Esophagus (tissue), 2 donors: ENCODE measurements at regions not wholly inside any gene's neighbourhood (a gene's known extent, or its start where the extent isn't known, plus 50 kb on each side); places are given as distances from the start of the nearest gene placed in this dataset.

Experiments
- H3K27ac ChIP-seq, 2 donors: one replicate each; pipeline ENCODE4 v1.5.1; 2013; ENCODE audit warnings: low read depth in 2 of 2, mild to moderate bottlenecking in 2 of 2, inconsistent platforms in 1 of 2, low read length in 1 of 2, moderate library complexity in 1 of 2
- H3K27me3 ChIP-seq, 2 donors: one replicate each; pipeline ENCODE4 v1.6.1; 2013; ENCODE audit warnings: low read length in 2 of 2, control low read depth in 1 of 2, mild to moderate bottlenecking in 1 of 2; ENCODE audit not compliant: insufficient read depth in 2 of 2, control insufficient read depth in 1 of 2
- H3K36me3 ChIP-seq, 2 donors: one replicate each; pipeline ENCODE4 v1.6.1; 2013; ENCODE audit warnings: low read length in 1 of 2; ENCODE audit not compliant: control insufficient read depth in 2 of 2, insufficient read depth in 2 of 2
- H3K4me1 ChIP-seq, 2 donors: one replicate each; pipeline ENCODE4 v1.6.1; 2013; ENCODE audit warnings: low read length in 1 of 2; ENCODE audit not compliant: control insufficient read depth in 2 of 2, insufficient read depth in 2 of 2
- H3K4me3 ChIP-seq, 2 donors: one replicate each; pipeline ENCODE4 v1.5.1; 2013; ENCODE audit warnings: low read length in 2 of 2, mild to moderate bottlenecking in 2 of 2, low read depth in 1 of 2, moderate library complexity in 1 of 2
- H3K9me3 ChIP-seq, 2 donors: one replicate each; pipeline ENCODE4 v1.6.1; 2013; ENCODE audit warnings: mild to moderate bottlenecking in 2 of 2, low read depth in 1 of 2, low read length in 1 of 2, moderate library complexity in 1 of 2; ENCODE audit not compliant: control insufficient read depth in 2 of 2, insufficient read depth in 1 of 2
- WGBS, 2 donors: extraction: QIAGEN DNeasy Blood & Tissue Kit; methylation state at CpG; one replicate each; pipeline ENCODE4 v1.1.7; 2013; 5-methylcytosine and 5-hydroxymethylcytosine counted together
- donor health status: healthy with polysubstance abuse.
- donor health status: Bipolar disorder and iron deficiency.

DNA sequence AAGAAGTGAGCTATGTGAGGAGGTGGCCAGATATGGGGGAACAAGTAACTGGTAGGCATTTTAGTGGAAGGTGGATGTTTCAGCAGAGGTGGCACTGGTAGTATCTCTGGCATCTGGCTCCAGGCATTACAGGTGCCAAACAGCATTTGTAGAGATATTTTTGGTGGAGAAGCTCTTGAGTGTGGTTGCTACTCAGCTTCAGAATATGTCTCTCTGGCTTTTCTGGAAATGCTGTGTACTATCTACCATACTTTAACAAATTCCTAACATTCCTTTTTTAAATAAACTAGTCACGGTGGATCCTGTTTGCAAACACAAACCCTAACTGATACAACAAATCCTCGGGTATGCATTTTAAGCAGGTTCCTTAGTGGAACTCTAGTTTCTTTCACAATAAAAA lies 128.0 kb downstream of the BARX2 start:
- Histone ChIP-seq H3K36me3 (no peaks in the 10 kb centered on the region), H3K27ac (no peak overlapping the region), H3K9me3 (no peaks in the 10 kb centered on the region), H3K27me3 (no peaks in the 10 kb centered on the region), H3K4me1 (peaks cover 0 to 2% of the 10 kb centered on the region in 2 donors), H3K4me3 (no peak overlapping the region)
- 44 to 45% methylated on average over 2 of the region's 2 CpGs for WGBS, 2 donors

DNA sequence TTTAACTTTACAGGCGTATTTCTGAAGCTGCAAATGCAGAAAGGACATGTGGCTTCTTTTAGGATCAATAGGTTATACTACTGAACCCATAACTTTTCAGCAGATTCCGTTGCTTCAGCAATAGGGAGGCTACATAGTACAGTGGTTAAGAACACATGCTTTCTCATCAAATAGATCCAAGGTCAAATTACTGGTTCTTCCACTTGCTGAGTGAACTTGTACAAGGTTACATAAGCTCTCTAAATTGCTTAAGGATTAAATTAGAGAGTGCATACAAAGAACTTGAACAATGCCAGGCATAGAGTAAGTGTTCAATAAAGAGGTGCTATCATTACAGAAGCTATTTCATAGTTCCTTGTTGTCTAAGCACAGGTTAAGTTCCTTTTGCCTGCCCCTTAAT lies 129.6 kb downstream of the BARX2 start:
- 51% methylated on average over 2 of the region's 2 CpGs for WGBS, 2 donors
- Histone ChIP-seq H3K4me3 (no peak overlapping the region), H3K9me3 (no peaks in the 10 kb centered on the region), H3K36me3 (no peaks in the 10 kb centered on the region), H3K27me3 (no peaks in the 10 kb centered on the region), H3K27ac (no peak overlapping the region), H3K4me1 (peaks cover 0 to 2% of the 10 kb centered on the region in 2 donors)

DNA sequence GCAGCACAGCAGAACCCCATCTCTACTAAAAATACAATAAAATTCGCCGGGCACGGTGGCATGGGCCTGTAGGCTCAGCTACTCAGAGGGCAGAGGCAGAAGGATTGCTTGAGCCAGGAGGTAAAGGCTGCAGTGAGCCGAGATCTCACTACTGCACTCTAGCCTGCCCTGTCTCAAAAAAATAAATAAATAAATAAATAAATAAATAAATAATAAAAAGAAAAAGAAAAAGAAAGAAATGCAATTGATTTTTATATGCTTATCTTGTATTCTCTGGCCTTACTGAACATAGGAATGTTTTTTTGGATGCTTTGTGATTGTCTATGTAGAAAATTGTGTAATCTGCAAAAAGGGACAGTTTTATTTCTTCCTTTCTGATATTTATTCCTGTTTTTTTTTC lies 132.5 kb downstream of the BARX2 start:
- WGBS, 2 donors = 92 to 93% methylated on average over 4 of the region's 4 CpGs
- no peak overlapping the region for H3K27ac ChIP-seq
- no peaks in the 10 kb centered on the region for H3K36me3 ChIP-seq
- H3K27me3 ChIP-seq = no peaks in the 10 kb centered on the region
- no peak overlapping the region for H3K4me3 ChIP-seq
- H3K9me3 ChIP-seq = no peaks in the 10 kb centered on the region
- H3K4me1 ChIP-seq = peaks cover 0 to 2% of the 10 kb centered on the region in 2 donors

DNA sequence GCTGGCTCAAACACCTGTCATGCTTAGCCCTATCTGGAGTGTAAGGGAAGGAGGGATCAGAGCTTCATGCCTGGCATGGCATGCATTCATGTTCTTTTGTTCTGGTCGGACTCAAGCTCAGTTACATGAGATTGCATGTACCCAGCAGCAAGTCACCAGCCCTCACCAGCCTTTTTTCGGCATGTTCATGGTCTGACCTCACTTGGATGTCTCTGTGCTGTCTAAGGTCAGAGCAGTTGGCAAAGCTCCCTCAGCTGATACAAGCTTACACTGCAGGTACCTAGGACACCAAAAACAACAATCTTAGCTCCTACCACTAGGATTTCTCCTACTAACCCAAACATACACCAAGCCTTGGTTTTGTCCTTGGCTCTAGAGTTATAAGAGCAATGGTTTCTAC lies 152.6 kb downstream of the BARX2 start:
- no peaks in the 10 kb centered on the region for H3K27me3 ChIP-seq
- H3K36me3 ChIP-seq = no peaks in the 10 kb centered on the region
- H3K27ac ChIP-seq = no peak overlapping the region
- H3K4me3 ChIP-seq = no peak overlapping the region
- 75 to 83% methylated on average over 2 of the region's 2 CpGs for WGBS, 2 donors
- peaks cover 0 to 6% of the 10 kb centered on the region in 2 donors for H3K4me1 ChIP-seq
- H3K9me3 ChIP-seq = no peaks in the 10 kb centered on the region

DNA sequence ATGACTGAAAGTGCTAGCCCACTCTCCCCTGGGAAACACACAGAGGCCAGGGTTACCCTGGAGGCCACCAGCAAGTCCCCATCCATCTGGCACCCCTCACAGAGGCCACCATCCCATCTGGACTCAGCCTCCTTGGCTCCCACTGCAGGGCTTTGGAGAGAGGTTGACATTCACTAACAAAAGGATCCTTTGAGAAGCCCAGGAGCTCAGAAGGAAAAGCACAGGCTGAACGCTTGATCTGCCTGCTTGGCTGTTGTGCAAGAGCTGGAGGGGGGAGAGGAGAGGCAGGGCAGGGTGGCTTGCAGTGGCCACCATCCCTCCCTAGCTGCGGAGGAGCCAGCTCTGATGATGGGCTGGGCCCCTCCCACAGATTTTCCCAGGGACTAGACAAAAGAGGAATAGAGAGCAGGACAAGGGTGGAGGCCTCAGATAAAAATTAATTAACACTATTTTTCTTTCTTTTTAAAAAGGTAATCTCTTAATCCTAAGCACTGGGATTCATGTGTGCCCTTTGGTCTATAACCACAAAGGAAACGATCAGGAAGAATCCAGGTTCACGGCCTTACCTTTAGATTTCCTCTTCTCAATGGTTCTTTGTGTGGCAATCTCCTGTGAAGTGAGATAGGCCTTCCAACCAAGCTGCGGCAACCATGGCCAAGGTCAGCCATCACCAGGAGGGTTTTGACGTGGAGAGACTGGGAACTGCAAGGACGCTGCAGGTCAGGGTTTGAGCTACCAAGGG lies 154.7 kb downstream of the BARX2 start:
- 45 to 61% methylated on average over 7 of the region's 7 CpGs for WGBS, 2 donors
- Histone ChIP-seq H3K4me3 (no peak overlapping the region), H3K9me3 (no peaks in the 10 kb centered on the region), H3K4me1 (peaks cover 0 to 6% of the 10 kb centered on the region in 2 donors), H3K27me3 (no peaks in the 10 kb centered on the region), H3K27ac (no peak overlapping the region), H3K36me3 (no peaks in the 10 kb centered on the region)

DNA sequence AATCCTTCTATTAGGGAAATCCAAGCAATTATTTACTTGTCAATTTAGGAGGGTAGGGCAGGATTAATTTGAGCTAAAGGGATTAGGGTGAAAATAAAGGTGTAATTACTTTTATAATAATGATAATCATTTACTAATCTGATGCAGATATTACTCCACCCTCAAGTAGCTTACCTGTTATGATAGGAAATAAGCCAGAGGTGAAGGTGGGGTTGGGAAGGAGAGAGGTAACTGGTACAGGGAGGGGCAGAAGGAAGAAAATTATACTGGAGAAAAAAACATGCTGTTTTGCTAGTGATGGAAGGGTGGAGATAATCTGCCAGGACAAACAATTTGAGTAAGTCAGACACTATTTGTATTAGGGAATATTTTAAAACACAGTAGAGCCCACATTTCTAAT lies 157.7 kb downstream of the BARX2 start:
- Histone ChIP-seq H3K27ac (no peak overlapping the region), H3K9me3 (no peaks in the 10 kb centered on the region), H3K36me3 (no peaks in the 10 kb centered on the region), H3K4me3 (no peak overlapping the region), H3K4me1 (peaks cover 0 to 6% of the 10 kb centered on the region in 2 donors), H3K27me3 (no peaks in the 10 kb centered on the region)

DNA sequence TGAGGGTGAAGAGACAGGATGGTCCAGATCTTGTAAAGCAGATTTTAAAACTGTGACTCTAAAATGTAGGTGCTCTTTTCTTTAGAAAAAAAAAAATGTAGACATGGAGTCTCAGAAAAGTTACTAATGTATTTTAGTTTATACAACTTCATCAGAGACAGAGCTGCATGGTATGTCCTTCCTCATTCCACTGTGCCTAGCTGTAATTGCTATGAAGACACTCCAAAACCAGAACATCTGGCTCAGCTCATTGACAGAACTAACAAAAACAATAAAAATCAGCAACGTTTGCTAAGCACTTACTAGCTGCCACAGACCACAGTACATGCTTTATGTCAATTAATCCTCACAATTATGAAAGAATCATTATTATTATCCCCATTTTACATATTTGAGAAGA lies 160.7 kb downstream of the BARX2 start:
- H3K36me3 ChIP-seq = no peaks in the 10 kb centered on the region
- WGBS, 2 donors = 34 to 47% methylated on average over 1 of the region's 1 CpG
- H3K27ac ChIP-seq = no peak overlapping the region
- H3K9me3 ChIP-seq = peaks cover 3 to 4% of the 10 kb centered on the region in 2 donors
- H3K4me3 ChIP-seq = no peak overlapping the region
- H3K27me3 ChIP-seq = no peaks in the 10 kb centered on the region
- H3K4me1 ChIP-seq = no peaks in the 10 kb centered on the region

DNA sequence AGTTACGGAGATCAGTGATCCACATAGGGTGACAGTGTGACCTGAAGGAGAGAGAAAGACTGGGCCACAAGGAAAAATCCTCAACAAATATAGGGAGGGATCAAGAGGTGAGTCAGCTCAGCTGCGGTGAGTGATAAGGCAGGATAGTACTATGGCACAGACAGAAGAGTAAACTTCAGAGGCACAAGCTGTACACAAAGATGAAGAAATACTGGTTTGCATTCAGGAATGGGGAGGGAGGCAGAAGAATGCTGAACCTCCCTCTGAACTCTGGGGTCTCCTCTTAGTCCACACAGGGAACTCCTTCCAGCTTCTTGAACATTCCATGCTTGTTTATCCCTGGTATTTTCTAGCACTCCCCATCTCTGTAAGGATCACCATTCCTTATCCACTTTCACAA lies 162.7 kb downstream of the BARX2 start:
- Histone ChIP-seq H3K27ac (no peak overlapping the region), H3K27me3 (no peaks in the 10 kb centered on the region), H3K36me3 (no peaks in the 10 kb centered on the region), H3K9me3 (peaks cover 3 to 4% of the 10 kb centered on the region in 2 donors), H3K4me3 (no peak overlapping the region), H3K4me1 (no peaks in the 10 kb centered on the region)
- WGBS, 2 donors = 70 to 79% methylated on average over 2 of the region's 2 CpGs

DNA sequence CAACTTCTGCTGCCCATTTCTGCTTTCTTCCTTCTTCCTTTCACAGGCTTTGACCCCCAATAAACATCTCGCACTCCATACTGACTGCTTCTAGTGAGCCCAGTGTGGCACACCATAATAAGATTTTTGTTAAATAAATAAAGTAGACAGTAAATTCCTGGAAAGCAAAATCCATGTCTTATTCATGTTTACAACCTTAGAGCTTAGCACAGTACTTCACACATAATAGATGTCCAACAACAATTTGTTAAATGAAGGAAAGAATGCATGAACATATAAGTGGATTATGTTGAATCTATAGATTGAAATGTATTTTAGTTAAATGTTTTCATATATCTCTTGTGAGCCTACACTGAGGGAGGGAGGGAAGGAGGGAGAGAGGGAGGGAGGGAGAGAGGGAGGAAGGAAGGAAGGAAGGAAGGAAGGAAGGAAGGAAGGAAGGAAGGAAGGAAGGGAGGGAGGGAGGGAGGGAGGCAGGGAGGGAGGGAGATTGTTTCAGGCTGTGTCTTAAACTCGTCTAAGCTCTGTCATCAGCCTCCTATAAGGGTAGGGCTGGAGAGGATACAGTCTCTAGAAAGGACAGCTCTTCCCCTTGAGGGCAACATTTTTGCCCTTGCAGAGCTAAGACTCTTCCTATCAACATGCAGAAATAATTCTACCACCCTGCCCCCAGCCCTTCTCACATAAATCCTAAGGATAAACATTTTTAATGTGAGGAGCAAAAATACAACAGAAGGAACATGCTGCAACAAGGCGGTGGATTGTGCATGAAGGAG lies 168.1 kb downstream of the BARX2 start:
- Histone ChIP-seq H3K27me3 (no peaks in the 10 kb centered on the region), H3K4me3 (no peak overlapping the region), H3K4me1 (no peaks in the 10 kb centered on the region), H3K9me3 (peaks cover 3 to 4% of the 10 kb centered on the region in 2 donors), H3K27ac (no peak overlapping the region), H3K36me3 (no peaks in the 10 kb centered on the region)
- 62 to 65% methylated on average over 3 of the region's 3 CpGs for WGBS, 2 donors

DNA sequence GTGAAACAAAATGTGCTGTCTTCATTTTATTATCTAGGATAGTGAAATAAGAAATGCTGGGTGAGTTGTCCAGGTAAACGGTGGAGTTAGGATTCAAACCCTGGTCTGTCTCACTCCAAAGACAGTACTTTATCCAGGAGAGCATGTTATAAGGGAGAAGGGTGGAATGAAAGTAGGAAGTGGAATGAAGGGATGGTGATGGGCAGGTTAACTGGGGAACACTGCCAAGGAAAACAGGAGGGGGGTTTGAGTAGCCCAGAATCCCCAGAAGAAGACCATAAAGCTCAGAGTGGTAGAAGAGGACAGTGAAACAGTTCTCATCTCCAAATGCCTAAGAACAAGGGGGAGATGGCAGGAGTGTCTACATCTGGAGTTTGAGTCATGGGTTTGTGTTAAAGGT lies 169.0 kb downstream of the BARX2 start:
- WGBS, 2 donors = 82% methylated on average over 1 of the region's 1 CpG
- no peak overlapping the region for H3K4me3 ChIP-seq

More for the DNA sequence above, 169.0 kb downstream of the BARX2 start:
- H3K4me1 ChIP-seq = no peaks in the 10 kb centered on the region
- peaks cover under 1 to 4% of the 10 kb centered on the region in 2 donors for H3K9me3 ChIP-seq
- H3K36me3 ChIP-seq = no peaks in the 10 kb centered on the region
- H3K27me3 ChIP-seq = no peaks in the 10 kb centered on the region
- H3K27ac ChIP-seq = no peak overlapping the region
